Stimulated activated CD8-positive, alpha-beta memory T cell treated with anti-CD3 and anti-CD28 coated beads, Interleukin-4, amount 100 ng/mL, for 4 hours (primary cell): ENCODE measurements at regions not wholly inside any gene's neighbourhood (a gene's known extent, or its start where the extent isn't known, plus 50 kb on each side); places are given as distances from the start of the nearest gene placed in this dataset.
"Not testable (repeated sequence)": the region's sequence is repeated elsewhere in the genome, so short reads cannot be mapped to it uniquely, and the experiment has no call there.

Experiments used
- DNase-seq, 2 donors: peaks; one replicate each; pipeline ENCODE4 v3.0.0-alpha.2; 2020; ENCODE audit warnings: low read depth in 2 of 2, low spot score in 1 of 2

- no peak for DNase-seq
These were observed 235.6 kb upstream of the RPS23 start for GRCh38 chr5:82513738-82514137.

DNA sequence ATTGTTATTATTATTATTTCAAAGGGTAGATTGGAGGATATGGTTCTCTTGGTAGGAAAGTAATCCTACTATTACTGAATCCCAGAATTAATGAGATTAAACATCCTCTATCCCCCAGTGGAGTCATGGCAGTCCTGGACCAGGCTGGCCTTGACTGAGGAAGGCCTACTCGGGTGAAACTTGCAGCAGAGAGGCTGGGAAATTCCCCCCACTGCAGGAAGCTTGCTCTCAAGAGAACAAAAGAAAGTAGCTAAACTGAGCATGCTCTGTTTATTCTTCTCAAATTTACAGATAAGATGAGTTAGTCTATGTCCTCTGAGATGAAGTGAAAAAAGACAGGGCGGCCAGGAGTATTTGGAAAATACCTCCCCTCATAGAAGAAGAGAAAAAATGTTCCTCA lies 233.9 kb upstream of the RPS23 start:
- DNase-seq, result no peak

DNA sequence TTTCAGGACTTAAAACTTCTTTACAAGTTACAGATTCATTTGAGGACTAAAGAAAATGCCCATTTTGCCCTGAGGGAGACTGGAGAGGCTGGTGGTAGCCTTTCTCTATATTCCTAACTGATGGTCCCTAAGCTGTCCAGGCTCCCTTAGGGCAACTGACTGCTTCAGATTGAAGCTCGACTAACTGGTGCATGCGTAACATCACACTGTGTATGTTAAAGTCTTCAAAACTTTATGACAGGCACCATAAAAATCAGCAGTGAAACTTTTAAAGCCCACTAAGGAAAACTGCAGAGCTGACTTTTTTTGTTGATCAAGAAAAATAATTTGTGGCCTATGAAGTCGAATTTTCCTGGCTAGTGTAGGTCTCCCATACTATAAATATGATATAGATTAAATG lies 233.0 kb upstream of the RPS23 start:
- no peak for DNase-seq

- DNase-seq, result no peak
These were observed 231.6 kb upstream of the RPS23 start for GRCh38 chr5:82509762-82510161.

DNA sequence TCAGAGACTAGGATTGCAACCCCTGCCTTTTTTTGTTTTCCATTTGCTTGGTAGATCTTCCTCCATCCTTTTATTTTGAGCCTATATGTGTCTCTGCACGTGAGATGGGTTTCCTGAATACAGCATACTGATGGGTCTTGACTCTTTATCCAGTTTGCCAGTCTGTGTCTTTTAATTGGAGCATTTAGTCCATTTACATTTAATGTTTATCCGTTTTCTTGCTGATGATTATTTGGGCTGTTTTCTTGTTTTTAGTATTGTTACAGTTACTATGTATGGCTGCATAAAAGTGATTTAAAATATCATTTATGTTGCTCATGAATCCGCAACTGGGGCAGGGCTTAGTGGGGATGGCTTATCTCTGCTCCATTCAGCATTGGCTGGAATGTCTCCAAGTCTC lies 228.2 kb upstream of the RPS23 start:
- not testable (repeated sequence) for DNase-seq

- DNase-seq, result no peak
These were observed 221.6 kb upstream of the RPS23 start for GRCh38 chr5:82499725-82500244.

- DNase-seq, result no peak
These were observed 219.1 kb upstream of the RPS23 start for GRCh38 chr5:82497242-82497641.

- DNase-seq, result no peak
These were observed 216.8 kb upstream of the RPS23 start for GRCh38 chr5:82494942-82495341.

DNA sequence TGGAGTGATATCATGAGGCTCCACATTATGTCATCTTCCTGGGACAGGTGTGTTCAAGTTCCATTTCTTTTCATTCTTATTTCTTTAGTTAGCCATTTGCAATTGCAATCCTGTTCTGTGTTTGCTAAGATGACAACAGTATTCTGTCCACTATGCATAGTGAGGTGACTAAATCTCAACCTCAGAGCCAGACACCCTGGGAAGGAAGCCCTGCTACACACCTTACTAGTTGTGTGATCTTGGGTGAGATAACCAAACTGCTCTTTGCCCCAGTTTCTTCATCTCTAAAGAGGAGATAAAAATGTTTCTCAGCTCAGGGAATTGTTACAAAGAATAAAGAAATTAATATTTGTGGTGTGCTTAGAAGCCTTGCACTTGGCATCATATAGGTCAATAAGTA lies 215.1 kb upstream of the RPS23 start:
- DNase-seq, result no peak

GRCh38 chr5:82491397-82491796 lies 213.2 kb upstream of the RPS23 start:
- DNase-seq, result no peak

DNA sequence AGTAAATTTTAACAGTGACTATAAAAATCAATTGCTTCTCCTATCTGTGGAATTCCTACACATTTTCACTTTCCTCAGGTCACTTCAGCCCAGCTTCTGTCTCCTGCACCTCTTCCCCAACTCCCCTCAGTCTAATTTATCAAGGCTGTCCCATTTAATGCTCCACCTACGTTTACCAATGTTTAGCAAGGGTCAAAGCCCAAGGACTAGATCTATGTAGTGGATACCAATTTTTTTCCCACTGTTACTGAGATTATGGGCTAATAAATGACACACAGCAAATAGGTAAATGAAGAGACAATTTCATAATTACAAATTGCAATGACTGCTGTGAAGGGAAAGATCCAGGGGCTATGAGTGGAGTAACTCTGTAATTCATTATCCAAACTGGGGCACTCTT lies 211.5 kb upstream of the RPS23 start:
- no peak for DNase-seq

GRCh38 chr5:82487131-82487530 lies 209.0 kb upstream of the RPS23 start:
- DNase-seq, result no peak

DNA sequence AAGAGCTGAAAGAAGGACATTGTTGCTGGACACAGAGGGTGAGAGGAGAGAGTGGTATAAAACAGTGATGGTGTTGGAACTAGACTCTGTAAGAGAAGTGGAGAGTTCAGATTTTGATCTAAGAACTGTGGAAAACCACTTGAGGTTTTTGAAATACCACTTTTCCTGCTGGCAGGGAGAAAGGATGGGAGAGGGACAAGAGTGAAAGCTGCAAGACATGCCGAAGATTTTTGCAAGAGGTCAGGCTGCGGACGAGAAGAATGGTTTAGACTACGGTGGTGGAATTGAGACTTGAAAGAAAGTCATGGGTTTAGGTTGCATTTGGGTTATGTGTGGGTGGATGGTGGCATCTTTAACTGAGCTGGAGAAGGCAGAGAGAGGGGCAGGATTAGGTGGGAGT lies 202.2 kb upstream of the RPS23 start:
- DNase-seq, result no peak

GRCh38 chr5:82476155-82476554 lies 198.0 kb upstream of the RPS23 start:
- DNase-seq, result no peak

- DNase-seq, result no peak
These were observed 195.1 kb upstream of the RPS23 start for GRCh38 chr5:82473262-82473661.

DNA sequence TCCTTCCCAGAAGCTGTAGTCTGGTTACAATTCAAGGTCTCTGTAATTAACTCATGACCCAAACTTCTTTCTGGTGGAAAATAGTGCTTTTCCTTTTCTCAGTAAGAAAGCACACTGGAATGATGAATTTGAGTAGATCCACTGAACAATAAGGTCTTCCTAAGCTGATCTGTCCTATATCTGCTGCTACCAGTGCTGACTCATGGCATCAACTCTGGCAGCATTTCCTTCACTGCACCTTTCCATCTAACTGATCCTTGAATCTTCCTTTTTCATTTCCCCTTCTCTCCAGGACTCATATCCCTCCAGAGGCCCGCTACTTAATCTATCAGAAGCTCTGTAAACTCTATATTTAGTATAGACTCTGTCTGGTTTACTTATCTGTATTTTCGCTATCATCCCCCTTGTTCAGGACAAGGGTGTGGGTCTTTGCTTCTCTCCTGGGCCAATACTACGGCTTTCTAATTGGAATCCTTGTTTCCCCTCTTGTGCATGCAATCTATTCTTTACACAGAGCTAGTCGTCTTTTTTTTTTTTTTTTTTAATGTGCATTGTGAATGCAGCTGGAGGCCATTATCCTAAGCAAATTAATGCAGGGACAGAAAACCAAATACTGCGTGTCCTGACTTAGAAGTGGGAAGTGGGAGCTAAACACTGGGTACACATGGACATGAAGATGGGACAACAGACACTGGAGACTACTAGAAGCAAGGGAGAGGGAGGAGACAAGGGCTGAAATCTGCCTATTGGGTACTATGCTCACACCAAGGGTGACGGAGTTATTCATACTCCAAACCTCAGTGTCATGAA lies 192.2 kb upstream of the RPS23 start:
- no peak for DNase-seq

DNA sequence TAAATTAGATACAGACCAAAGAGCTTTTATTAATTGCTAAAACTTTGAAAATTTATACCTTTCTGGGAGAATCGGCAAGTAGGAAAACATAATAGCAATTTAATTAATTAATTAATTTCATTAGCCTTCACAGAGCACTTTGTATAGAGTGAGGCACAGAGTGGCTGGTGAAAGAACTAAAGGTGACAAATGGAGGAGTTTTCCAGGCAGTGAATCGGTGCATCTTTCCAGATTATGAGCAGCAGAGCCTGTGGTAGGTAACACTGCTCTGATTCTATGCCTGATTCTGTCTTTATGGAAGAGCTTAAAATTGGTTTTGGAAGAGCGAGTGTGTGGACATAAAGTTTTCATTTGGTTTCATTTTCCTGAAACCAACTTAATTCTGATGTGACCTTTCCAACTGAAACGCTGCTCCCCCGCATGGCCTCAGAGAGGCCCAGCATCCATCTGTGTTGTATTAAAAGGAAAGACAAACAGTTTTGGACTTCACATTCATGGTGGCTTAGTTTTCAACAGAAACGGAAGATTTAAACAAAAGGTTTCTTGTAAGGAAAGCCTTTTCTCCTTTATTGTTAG lies 188.9 kb upstream of the RPS23 start:
- DNase-seq, result no peak

DNA sequence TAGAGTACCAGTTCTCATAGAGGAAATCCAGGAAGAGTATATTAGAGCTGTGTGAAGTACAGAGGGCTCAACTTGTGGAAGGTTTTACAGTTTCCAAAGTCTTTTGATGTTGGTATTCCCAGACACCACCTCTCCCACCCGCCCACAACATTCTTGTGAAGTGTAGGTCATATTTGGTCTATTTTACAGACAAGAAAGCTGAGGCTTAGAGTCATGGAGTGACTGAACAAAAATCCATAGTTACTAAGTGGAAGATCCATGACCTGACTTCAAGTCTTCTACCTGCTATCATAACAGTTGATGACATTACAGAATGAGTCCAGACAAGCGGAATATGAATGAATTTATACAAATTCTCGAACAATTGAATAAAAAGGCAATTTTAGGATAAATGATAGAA lies 187.1 kb upstream of the RPS23 start:
- no peak for DNase-seq

DNA sequence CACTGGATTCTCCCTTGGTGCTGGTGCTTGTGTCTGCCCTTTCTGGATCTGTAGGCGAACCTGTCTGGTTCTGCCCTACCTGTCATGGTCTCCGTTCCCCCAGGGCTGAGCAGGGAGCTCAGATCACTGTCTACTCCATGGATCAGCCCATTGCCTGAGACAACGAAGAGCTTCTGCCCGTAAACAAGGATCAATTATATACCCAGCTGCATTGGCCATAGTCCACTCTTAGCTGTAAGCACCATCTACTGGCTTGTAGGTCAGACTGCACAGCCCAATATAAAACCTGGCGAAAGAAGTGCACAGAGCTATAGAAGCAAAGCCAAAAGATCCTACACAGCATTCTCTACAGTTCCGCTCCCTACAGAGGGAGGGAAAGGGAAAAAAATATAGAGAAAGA lies 181.5 kb upstream of the RPS23 start:
- DNase-seq, result no peak

DNA sequence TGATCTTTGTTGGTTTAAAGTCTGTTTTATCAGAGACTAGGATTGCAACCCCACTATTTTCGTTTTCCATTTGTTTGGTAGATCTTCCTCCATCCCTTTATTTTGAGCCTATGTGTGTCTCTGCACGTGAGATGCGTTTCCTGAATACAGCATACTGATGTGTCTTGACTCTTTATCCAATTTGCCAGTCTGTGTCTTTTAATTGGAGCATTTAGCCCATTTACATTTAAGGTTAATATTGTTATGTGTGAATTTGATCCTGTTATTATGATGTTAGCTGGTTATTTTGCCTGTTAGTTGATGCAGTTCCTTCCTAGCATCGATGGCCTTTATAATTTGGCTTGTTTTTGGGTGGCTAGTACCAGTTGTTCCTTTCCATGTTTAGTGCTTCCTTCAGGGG lies 177.2 kb upstream of the RPS23 start:
- DNase-seq, result not testable (repeated sequence)

DNA sequence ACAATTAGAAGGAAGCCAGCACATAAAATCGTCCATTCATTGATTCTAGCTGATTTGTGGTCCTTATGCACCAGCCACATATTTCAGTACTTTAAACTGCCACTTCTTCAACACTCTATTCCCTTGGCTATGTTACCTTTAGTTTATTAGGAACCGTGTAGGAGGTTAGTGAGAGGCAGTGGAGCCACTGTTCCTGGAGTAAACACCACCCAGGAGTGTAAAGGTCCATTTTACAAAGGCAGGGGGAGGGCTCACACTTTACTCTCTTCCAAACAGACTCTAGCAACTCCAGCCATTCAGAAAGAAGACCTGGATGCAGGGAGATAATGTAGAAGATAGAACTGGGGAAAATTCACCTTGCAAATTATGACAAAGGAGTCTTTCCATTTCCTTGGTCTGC lies 170.2 kb upstream of the RPS23 start:
- DNase-seq, result no peak

DNA sequence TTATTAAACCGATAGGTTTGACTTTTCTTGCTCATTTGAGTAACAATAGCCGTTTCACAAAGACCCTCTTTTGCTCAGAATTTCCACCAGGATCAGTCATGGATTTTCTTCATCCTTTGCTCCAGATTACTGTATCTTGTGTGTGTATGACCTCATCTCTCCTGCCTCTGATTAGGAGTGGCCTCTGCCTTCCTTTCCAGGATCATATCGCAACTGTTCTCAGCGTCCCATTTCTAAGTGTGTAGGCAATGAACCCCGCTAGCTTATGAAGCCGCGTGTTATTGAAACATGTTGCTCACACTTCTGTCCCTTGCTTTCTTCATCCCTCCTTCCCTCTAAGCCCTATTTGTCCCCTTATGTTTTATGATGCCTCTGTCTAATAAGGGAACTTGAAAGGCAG lies 169.8 kb upstream of the RPS23 start:
- DNase-seq, result no peak

DNA sequence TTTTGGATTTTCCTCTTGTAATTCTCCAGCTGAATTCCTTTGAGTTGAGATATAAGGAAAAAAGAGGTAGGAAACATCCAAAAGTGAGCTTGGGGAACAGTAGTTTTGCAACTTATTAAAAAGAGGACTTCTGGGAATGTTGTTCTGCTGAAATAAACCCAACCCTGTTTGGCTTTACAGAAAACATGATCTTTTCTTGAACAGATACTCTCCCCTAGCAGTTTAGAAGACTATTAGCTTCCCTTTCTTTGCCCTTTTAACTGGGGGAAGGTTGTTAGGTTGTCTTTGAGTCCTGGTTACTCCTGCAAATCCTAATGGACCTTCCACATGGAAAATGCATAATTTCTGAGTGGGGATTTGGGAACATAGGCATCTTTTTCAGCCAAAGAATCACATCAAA lies 168.7 kb upstream of the RPS23 start:
- DNase-seq, result no peak
